Neural cell (in vitro differentiated cells): ENCODE measurements at regions not wholly inside any gene's neighbourhood (a gene's known extent, or its start where the extent isn't known, plus 50 kb on each side); places are given as distances from the start of the nearest gene placed in this dataset.

Experiments used
- CTCF ChIP-seq: fragments of 450-650 bp; IDR thresholded peaks from 2 replicates; pipeline ENCODE4 v1.5.1; 2014; ENCODE audit warnings: antibody characterized with exemption, mild to moderate bottlenecking, moderate library complexity; ENCODE audit not compliant: poor library complexity, severe bottlenecking
- EP300 ChIP-seq: fragments of 450-650 bp; conservative IDR thresholded peaks from 2 replicates; pipeline ENCODE4 v1.6.1; 2014; ENCODE audit warnings: antibody characterized with exemption, mild to moderate bottlenecking, moderate library complexity; ENCODE audit not compliant: poor library complexity, severe bottlenecking
- EZH2 ChIP-seq: fragments of 200-600, 300-800 bp; shearing (Covaris generic), sonication (generic); IDR thresholded peaks from 2 replicates; pipeline ENCODE4 v1.6.1; 2014; ENCODE audit warnings: antibody characterized with exemption, low read length, borderline replicate concordance, mild to moderate bottlenecking; ENCODE audit not compliant: insufficient read depth, poor library complexity, severe bottlenecking
- MXI1 ChIP-seq: fragments of 450-650 bp; conservative IDR thresholded peaks from 2 replicates; pipeline ENCODE4 v1.6.1; 2014; ENCODE audit warnings: antibody characterized with exemption, mild to moderate bottlenecking; ENCODE audit not compliant: poor library complexity, severe bottlenecking
- POLR2AphosphoS5 ChIP-seq: IDR thresholded peaks from 2 replicates; pipeline ENCODE4 v1.6.1; 2012
- REST ChIP-seq: IDR thresholded peaks from 2 replicates; pipeline ENCODE4 v1.6.1; 2012; ENCODE audit warnings: borderline replicate concordance
- SMC3 ChIP-seq: fragments of 450-650 bp; conservative IDR thresholded peaks from 2 replicates; pipeline ENCODE4 v1.6.1; 2014; ENCODE audit warnings: antibody characterized with exemption, mild to moderate bottlenecking, moderate library complexity; ENCODE audit not compliant: poor library complexity
- TAF1 ChIP-seq: IDR thresholded peaks from 2 replicates; pipeline ENCODE4 v1.6.1; 2012; ENCODE audit warnings: low read depth

GRCh38 chr15:67917636-67918035 is 77.8 kb upstream of the RNU6-1 start:
- no peak for TF ChIP-seq CTCF
- no peak for TF ChIP-seq POLR2AphosphoS5
- TF ChIP-seq TAF1, result no peak
- no peak for TF ChIP-seq REST
- TF ChIP-seq EP300, result no peak
- no peak for TF ChIP-seq MXI1
- TF ChIP-seq SMC3, result no peak
- no peak for TF ChIP-seq EZH2
